ENCODE measurements at regions not wholly inside any gene's neighbourhood (a gene's known extent, or its start where the extent isn't known, plus 50 kb on each side); places are given as distances from the start of the nearest gene placed in this dataset.

DNA sequence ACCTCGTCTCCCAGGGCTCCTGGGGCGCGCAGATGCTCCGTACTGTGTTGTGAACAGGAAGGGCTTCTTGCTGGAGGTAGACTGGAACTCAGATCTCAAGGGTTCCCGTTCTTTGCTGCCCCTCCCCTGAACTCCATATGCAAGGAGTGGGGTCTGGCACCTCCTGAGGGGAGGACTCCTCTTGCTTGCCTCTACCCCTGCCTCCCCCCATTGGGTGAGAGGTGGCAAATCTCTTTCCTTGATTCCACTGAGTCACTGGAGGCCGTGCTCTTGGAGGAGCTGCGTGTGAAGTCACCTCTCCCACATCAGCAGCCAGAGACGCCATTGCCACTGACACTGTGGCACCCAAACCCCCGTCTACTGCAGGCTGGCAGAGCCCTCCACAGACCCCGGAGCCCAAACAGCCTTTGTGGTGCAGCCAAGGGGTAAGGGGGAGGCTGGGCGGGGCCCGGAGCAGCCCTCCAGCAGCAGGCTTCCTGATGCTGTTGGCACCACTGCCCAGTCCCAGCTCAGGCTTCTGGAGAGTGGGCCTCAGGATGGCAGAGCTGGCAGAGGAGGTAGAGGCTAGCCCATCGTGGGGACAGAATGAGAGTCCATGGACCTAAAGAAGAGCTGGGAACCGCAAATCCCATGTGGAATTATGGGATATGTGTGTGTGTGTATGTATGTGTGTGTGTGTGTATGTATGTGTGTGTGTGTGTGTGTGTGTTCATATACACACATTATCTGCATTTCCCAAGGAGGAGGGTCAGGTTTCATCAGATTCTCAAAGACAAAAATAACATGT, 104.9 kb upstream of the RUNX3 start:
- no peak for DNase-seq

DNA sequence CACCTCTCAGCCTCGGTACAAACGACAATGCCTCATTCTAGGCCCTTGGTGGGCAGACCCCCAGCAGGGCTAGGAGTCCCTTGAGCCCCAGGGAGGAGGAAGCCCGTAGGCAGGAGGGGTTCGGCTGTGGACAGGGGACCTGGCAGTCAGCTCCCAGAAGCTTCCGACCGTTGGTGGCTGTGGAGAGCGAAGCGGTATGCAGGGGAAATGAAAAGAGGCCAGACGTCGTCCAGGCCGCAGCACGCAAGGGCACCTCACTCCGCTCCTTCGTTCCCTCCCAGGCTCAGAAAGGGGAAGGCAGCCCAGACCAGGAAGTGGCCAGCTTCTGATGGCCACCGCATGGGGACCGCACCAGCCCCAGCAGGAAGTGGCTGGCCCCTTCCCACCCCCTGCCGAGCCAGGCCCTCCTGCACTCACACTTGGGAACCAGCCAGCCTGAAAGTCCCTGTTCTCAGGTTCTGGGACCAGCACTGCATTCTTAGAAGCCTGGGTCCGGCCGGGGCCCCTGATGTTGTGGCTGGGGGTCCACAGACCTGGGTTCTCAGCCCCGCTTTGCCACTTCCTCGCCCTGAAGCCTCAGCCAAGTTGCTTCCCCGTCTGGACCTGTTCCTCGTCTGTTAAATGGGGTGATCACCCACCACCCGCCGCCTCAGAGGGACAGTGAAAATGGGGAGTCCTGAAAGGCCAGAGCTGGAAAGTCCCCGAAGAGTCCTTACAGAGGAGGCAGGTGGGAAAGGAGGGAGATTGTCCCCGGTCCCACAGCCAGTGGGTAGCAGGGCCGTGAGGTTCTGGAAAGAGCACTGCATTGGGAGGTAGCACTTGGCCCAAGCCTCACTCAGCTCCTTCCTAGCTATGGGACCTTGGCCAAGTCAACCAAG, 104.0 kb upstream of the RUNX3 start:
- no peak for DNase-seq

DNA sequence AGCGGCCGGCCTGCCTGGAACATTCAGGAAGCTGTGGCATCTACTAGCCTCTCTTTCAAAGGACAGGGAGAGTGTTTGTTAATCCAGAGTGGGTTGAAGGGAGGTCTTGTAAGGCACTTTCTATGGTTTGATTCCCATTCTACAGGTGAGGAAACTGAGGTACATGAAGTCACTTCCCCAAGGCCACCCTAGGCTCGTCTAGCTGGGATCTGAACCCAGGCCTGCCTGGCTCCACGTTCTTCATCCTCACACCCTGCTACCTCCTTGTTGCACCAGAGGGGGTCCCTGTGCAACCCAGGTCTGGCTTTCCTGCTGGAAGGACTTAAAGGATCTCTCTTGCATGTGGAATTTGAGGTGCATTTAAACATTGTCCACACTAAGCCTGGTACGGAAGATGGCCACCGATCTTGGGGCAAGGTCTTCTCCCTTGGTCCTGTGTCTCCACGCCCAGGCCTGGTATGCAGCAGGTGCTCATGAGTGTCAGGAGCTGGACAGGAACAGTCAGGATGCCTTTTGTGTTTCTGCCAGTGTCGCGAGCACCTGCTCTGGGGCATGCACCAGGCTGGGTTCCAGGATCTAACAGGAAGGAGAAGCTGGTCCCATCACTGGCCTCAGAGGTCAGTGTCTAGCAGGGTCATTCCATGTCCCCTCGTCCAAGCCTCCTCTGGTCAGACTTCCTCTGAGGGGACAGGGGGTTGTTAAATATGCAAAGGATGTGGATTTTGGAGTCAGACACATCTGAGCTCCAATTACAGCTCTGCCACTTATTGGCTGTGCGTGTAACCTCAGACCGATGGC, 103.2 kb upstream of the RUNX3 start:
- DNase-seq: no peak

DNA sequence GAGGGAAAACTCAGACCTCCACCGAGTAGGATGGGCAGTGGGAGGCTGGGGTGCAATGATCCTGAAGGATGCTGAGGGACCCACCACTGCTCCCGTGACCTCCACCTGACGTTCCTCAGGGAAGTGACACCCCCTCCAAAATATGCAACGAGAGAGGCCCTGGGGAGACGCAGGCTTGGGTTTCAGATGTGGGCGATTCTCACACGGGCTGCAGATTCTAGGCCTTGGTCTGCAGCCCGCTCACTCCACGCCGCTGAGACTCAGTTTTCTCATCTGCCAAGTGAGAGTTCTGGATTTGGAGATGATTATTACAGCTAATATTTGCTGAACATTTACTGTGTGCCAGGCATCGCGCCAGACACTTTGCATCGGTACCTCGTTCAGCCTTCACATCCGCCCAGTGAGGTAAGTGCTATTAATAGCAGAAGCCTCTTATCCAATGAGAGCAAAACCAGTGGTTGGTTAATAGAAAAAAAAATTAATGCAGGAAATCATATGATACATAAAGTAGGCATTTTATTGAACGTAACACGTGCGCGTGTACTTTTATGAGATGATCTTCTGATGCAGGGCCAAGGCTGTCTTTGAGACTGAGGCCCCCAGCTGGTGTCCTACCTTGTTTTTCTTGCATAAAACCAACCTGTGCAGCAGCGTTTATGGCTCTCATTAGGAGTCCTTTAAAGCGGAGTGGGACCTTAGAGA, 102.0 kb upstream of the RUNX3 start:
- peak; percentile 43 for DNase-seq

DNA sequence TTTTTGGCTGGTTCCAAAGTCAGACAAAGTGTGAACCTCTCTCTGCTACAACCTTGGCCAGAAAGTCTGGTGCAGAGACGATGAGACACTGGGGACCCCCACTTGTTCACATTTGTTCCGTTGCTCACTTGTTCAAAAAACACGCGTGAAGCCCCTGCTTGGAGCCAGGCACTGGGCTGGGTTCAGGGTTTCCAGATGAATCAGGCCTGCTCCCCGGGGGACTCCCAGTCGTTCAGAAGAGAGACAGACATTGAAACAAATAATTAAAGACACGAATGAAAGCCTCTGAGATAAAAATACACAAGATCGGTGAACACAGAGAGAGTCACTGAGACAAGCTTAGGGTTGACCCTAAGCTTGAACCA, 101.5 kb upstream of the RUNX3 start:
- no peak for DNase-seq

DNA sequence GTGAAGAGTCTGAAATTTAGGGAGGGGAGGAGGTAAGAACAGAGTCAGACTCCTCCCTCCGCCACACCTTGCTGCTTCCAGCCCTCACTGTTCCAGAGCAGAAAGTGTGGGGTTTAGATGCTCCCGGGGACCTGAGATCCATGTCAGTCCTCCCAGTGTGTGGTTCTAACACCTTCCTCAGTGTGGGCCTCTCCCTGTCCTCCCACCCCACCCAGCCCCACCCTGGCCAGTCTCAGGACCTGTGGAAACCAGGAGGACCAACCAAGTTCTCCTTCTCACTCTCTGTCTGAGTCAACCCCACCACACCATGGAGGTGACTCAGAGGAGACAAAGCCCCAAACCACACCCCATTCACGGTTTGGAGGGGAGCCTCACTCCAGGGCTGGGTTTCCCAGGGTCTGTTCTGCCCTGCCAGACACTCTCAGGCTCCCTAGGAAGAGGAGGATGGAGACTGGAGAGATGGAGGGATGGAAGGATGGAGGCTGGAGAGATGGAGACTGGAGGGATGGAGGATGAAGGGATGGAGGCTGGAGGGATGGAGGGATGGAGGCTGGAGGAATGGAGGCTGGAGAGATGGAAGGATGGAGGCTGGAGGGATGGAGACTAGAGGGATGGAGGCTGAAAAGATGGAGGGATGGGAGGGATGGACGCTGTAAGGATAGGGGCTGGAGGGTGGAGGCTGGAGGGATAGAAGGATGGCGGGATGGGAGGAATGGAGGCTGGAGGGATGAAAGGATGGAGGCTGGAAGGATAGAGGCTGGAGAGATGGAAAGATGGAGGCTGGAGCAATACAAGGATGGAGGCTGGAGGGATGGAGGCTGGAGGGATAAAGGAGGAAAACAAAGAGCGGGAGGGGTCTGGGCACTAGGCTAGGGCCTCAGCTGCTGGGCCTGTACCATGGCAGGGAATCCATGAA, 100.9 kb upstream of the RUNX3 start:
- DNase-seq: no peak

DNA sequence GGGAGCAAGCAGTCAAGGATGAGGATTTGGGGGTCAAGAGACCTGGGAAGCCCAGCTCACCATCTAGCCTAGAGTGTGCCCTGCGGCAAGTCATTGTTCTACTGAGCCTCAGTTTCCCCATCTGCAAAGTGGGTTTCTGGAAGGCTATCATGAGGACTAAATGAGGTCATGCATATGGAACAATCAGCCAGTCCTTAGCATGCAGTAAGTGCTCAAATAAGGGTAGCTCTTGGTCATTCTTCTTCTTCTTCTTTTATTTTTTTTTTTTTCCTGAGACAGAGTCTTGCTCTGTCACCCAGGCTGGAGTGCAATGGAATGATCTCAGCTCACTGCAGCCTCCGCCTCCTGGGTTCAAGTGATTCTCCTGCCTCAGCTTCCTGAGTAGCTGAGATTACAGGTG, 99.9 kb upstream of the RUNX3 start:
- DNase-seq: no peak

DNA sequence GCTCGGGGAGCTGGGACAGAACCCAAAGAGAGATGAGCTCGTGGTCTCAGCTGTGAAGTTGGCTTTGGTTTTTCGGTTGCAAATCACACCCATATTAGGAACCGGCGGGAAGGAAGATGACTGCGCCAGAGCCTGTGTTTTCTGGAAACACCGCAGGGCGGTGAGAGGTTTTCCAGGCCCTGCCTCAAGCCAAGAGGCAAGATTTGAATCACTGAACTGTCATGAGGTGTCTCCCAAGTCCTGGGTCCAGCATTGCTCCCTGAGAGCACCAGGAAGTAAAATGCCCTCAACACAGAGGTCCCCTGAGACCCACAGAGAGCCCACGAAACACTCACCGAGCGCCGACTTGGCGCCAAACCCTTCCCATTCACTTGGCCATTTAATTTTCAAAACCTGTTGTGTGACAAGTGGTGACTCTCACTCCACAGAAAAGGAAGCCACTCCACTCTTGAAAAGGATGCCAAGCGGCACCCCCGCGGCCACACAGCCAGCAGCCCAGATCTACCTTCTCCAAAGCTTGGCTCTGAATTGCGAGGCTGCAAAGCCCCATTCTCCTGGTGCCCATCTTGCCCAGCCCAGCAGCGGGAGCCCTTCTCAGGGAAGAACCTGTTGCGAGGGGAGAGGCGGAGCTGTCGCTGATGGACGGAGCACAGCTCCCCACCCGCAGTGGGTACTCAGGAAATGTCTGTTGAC, 99.0 kb upstream of the RUNX3 start:
- no peak for DNase-seq

DNA sequence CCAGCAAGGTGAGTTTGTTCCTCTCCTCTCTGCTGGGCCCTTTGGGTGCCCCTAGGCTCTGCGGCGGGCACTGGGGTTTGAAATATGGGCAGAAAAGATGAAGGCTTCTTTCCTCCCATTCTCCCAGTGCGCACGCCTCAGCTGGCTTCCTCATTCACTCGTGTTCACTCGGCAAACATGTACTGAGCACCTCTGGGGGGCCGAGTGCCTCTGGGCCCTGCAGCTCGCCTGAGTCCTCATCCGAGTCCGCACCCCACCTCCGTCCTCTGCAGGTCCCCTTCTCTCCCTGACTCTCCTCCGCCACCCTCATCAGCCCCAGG, 98.5 kb upstream of the RUNX3 start:
- DNase-seq: no peak

DNA sequence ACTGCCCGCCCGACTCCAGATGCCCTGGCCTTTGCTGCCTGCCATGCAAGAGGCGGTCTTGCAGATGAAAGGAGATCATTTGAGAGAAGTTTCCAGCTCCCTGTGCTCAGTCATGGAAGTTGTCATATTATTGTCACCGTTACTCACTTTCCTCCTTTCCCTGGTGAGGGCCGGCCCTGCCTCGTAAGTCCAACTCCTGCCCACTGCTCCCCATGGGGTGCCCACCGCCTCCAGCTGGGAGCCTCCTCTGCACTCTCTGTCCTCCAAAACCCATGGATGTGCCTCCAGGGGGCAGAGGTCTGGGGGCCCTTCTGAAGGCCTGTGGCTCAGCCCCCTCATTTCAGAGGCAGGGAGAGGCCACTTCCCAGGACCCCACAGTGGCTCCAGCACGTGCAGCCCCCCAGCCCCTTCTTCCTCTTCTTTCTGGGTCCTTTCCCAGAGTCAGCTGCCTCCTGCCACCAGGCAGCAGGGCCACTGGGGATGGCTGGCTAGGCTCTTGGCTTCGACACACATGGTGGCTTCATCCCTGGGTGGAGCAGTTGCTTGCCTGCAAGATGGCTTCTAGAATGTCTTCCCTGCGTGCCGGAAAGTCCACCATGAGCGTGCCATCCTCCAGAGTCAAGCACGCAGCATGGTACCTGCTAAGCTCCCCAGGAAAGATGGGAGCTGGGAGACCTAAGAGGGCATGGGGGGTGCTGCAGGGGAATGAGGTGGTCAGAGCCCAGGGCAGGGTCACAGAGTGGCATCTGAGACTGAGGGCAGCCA, 97.9 kb upstream of the RUNX3 start:
- DNase-seq: no peak

DNA sequence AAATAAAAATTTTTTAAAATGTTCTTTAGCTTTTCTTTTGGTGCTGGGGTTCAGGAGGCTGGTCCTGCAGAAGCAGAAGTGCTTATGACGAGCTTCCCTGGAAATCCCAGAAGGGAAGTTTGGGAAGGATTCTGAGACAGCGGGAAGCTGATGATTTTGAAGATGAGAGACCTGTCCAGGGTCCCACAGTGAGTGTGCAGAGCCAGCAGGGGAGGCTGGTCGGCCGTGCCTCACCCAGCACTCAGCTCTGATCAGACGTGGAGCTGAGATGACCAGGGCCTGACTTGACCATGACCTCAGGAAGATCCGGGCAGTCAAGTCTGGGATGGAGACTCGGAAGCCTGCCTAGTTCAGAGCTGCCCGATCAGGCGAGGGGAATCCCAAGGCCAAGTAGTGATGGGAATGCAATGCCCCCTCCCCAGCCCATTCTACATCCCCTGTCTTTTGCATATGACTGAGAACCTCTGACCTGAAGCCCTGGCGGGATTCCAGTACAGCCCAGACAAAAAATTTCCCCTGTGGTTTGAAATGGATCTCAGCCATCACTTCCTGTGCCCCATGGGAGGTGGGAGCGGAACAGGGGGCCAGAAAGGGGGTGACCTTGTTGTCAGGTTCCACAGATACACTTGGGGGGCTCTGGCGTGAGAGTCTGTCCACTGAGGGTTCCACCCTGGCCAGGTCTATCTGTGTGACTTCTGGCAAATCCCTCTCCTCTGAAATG, 96.8 kb upstream of the RUNX3 start:
- DNase-seq: no peak

DNA sequence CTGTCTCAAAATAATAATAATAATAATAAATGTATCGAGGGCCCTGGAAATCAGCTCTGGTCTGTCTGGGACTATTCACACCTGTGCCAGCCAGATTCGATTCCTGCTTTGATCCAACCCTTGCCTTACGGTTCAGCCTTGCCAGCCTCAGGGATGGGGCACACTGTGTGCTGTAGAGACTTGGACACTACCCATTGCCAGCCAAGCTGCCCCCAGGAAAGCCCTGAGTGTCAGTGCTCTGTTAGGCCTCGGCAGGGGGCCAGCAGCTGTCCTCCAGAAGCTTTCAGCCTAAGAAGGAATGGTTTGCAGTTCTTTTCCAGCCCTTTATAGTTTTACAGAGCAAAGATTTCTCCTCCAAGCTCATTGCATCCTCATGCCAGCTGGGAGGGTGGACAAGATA, 96.2 kb upstream of the RUNX3 start:
- no peak for DNase-seq

DNA sequence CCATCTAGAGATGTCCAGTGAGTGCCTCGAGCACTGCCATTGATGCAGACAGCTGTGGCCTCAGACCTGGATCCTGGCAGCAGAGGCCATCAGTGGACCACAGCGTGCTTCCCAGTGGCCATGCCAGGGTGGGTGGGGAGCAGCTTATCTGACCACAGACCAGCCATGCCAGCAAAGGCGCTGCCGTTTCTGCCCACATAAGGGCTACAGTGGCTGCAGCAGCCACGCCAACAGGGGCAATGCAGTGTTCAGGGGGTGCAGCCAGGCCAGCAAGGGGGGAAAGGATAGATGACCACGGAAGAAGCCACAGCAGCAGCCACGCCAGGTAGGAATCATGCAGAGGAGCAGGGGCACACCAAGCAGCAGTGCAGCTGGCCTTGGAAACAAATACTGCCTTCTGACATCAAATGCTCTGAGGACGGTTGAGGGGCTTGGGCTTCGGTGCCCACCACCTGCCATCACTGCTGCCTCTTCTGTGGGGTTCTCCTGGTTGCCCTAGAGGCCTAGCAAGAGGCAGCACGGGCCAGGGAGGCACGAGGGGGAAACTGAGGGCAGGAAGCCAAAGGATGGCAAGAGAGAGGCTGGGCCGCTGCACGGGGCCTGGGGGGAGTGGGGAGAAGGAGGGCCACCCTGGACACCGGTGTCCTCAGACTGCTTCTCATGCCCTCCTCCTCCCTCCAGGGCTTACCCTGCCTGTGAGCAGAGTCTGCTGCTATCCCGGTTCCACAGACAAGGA, 94.7 kb upstream of the RUNX3 start:
- DNase-seq: no peak

DNA sequence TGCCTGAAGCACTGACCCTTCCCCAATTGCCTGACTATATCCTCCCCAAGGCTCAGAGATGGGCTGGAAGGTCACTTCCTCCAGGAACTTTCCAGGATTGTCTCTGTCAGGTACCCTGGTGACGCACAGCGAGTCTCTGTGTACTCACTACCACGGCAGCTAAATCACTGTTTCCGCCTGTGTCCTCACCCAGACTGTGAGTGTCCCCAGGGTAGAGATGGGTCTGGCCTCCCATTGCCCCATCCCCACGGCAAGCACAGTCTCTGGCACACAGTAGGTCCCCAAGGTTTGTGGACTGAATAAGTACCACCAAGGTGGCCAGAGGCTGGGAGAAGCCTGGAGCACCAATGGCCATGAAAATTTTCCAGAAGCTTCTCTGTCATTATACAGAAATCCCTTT, 93.8 kb upstream of the RUNX3 start:
- DNase-seq: no peak

DNA sequence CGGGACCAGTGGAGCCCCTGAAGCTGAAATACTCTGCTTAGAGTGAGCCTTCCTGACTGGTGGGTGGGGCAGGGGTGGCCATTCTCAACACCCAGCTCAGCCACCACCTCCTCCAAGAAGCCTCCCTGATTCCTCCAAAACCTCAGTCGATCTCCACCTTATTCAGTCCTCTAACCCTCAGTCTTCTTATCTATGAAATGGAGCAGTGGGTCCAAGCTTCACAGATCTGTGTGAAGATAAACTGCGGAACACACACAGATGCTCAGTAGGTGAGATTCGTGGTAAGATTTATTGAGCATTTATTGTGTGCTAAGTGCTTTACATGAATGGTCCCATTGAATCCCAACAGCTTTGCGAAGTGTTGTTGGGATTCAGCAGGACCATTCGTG, 93.1 kb upstream of the RUNX3 start:
- DNase-seq: no peak

DNA sequence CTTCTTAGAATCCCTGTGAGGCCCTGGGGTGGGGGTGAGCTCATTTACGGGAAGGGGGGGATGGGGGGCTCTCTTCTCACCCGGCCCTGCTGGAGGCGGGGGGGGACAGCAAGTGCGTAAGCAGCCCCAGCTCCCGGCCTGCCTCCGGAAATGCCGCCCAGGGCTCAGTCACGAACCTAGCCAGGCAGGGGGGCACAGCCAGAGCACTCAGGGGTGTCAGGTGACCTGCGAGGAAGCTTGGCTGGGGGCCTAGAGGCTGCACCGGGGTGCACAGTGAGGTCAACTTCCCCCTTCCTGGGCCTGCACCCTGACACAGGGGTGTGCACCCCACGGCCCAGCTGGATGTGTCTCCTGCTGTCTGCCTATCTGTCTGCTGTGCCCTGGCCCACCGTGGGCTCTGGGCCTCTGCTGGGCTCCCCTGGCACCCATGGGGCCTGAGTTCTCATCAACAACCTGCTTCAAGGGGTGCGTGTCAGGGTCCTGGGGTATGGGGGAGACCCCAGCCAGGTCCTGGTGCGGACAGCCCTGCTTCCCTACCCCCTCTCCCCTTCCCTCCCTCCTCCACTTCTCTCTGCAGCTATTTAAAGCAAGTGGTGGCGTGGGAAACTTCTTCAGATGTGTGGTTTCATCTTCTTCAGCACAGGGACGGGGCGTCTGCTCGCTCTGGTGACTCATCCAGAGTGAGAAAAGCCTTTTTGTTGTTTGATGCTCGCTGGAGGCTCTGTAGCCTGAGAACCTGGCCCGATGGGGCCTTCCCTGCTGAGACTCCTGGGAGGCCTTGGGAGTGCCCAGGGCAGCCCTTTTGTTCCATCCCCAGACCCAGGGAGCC, 92.5 kb upstream of the RUNX3 start:
- no peak for DNase-seq

DNA sequence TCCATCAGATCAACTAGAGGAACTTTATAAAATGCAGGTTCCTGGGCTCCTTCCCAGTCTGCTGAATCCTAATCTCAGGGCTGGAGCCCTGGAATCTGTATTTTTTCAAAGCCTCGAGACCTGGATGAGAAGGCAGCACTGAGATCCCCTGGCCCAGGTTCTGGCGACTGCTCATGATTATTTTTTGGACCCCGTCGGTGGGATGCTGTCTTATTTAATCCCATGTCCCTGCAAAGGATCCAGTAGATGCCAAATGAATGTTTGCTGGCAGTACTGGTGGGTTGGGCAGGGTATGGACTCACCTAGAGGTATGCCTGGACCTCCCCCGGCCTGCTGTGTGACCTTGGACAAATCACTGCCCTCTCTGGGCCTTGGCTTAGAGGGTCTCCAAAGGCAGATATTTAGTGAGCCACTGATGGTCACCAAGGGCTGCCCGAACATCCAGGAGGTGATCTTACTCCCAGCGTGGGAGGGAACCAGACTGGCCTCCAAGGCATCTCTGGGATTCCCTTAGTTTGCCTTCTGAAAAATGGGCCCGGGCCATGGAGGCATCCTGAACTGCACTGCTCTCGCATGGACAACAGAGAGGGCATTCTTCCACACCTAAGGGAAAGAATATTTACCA, 91.6 kb upstream of the RUNX3 start:
- no peak for DNase-seq

Measured in NCI-H510A (cell line).